ENCODE measurements at regions not wholly inside any gene's neighbourhood (a gene's known extent, or its start where the extent isn't known, plus 50 kb on each side); places are given as distances from the start of the nearest gene placed in this dataset.

- DNase-seq (ENCODE audit: insufficient read length, low spot score), result no peak
- FAIRE-seq, result no peak
- no peak for TF ChIP-seq POLR2AphosphoS5 (IDR thresholded peaks at IDR 0.05; ENCODE audit: low read depth, low read length)
- TF ChIP-seq POLR2A (IDR thresholded peaks at IDR 0.05; ENCODE audit: low read depth, low read length), result no peak
- no peak for TF ChIP-seq PAX5 (IDR thresholded peaks at IDR 0.05; ENCODE audit: insufficient read depth, low read length, severe bottlenecking)
- no peak for TF ChIP-seq SPI1 (IDR thresholded peaks at IDR 0.05; ENCODE audit: low read depth, low read length)
Measured at GRCh38 chr2:234714711-234715110, 217.8 kb upstream of the ARL4C start.

- no peak for FAIRE-seq
- TF ChIP-seq PAX5 (IDR thresholded peaks at IDR 0.05; ENCODE audit: insufficient read depth, low read length, severe bottlenecking) (no peak), POU2F2 (IDR thresholded peaks at IDR 0.05; ENCODE audit: low read depth, low read length) (no peak), SPI1 (IDR thresholded peaks at IDR 0.05; ENCODE audit: low read depth, low read length) (no peak), POLR2AphosphoS5 (IDR thresholded peaks at IDR 0.05; ENCODE audit: low read depth, low read length) (no peak), TAF1 (IDR thresholded peaks at IDR 0.05; ENCODE audit: low read depth, low read length) (no peak)
- no peak for DNase-seq (ENCODE audit: insufficient read length, low spot score)
Measured at GRCh38 chr2:234712421-234712935, 215.6 kb upstream of the ARL4C start.

- TF ChIP-seq PAX5 (IDR thresholded peaks at IDR 0.05; ENCODE audit: insufficient read depth, low read length, severe bottlenecking) (no peak), POLR2A (IDR thresholded peaks at IDR 0.05; ENCODE audit: low read depth, low read length) (no peak), POLR2AphosphoS5 (IDR thresholded peaks at IDR 0.05; ENCODE audit: low read depth, low read length) (no peak), TAF1 (IDR thresholded peaks at IDR 0.05; ENCODE audit: low read depth, low read length) (no peak), POU2F2 (IDR thresholded peaks at IDR 0.05; ENCODE audit: low read depth, low read length) (no peak), SPI1 (IDR thresholded peaks at IDR 0.05; ENCODE audit: low read depth, low read length) (no peak)
- no peak for DNase-seq (ENCODE audit: insufficient read length, low spot score)
- FAIRE-seq, result no peak
Measured at GRCh38 chr2:234711308-234711707, 214.4 kb upstream of the ARL4C start.

- DNase-seq (ENCODE audit: insufficient read length, low spot score) (no peak), FAIRE-seq (no peak)
- TF ChIP-seq SPI1 (IDR thresholded peaks at IDR 0.05; ENCODE audit: low read depth, low read length), result no peak
- TF ChIP-seq PAX5 (IDR thresholded peaks at IDR 0.05; ENCODE audit: insufficient read depth, low read length, severe bottlenecking), result no peak
- TF ChIP-seq POLR2AphosphoS5 (IDR thresholded peaks at IDR 0.05; ENCODE audit: low read depth, low read length), result no peak
- TF ChIP-seq TAF1 (IDR thresholded peaks at IDR 0.05; ENCODE audit: low read depth, low read length), result no peak
- no peak for TF ChIP-seq POU2F2 (IDR thresholded peaks at IDR 0.05; ENCODE audit: low read depth, low read length)
- no peak for TF ChIP-seq POLR2A (IDR thresholded peaks at IDR 0.05; ENCODE audit: low read depth, low read length)
Measured at GRCh38 chr2:234710587-234710986, 213.7 kb upstream of the ARL4C start.

- TF ChIP-seq POLR2AphosphoS5 (IDR thresholded peaks at IDR 0.05; ENCODE audit: low read depth, low read length), result no peak
- no peak for TF ChIP-seq POLR2A (IDR thresholded peaks at IDR 0.05; ENCODE audit: low read depth, low read length)
- TF ChIP-seq SPI1 (IDR thresholded peaks at IDR 0.05; ENCODE audit: low read depth, low read length), result no peak
- TF ChIP-seq TAF1 (IDR thresholded peaks at IDR 0.05; ENCODE audit: low read depth, low read length), result no peak
- no peak for TF ChIP-seq PAX5 (IDR thresholded peaks at IDR 0.05; ENCODE audit: insufficient read depth, low read length, severe bottlenecking)
- TF ChIP-seq POU2F2 (IDR thresholded peaks at IDR 0.05; ENCODE audit: low read depth, low read length), result no peak
- no peak for FAIRE-seq
- no peak for DNase-seq (ENCODE audit: insufficient read length, low spot score)
Measured at GRCh38 chr2:234710066-234710465, 213.2 kb upstream of the ARL4C start.

GRCh38 chr2:234708717-234709116 is 211.8 kb upstream of the ARL4C start:
- DNase-seq (ENCODE audit: insufficient read length, low spot score) (no peak), FAIRE-seq (no peak)
- no peak for TF ChIP-seq POU2F2 (IDR thresholded peaks at IDR 0.05; ENCODE audit: low read depth, low read length)
- TF ChIP-seq PAX5 (IDR thresholded peaks at IDR 0.05; ENCODE audit: insufficient read depth, low read length, severe bottlenecking), result no peak
- TF ChIP-seq POLR2A (IDR thresholded peaks at IDR 0.05; ENCODE audit: low read depth, low read length), result no peak
- TF ChIP-seq SPI1 (IDR thresholded peaks at IDR 0.05; ENCODE audit: low read depth, low read length), result no peak
- TF ChIP-seq TAF1 (IDR thresholded peaks at IDR 0.05; ENCODE audit: low read depth, low read length), result no peak

- FAIRE-seq (no peak), DNase-seq (ENCODE audit: insufficient read length, low spot score) (no peak)
- TF ChIP-seq POLR2A (IDR thresholded peaks at IDR 0.05; ENCODE audit: low read depth, low read length) (no peak), POLR2AphosphoS5 (IDR thresholded peaks at IDR 0.05; ENCODE audit: low read depth, low read length) (no peak), SPI1 (IDR thresholded peaks at IDR 0.05; ENCODE audit: low read depth, low read length) (no peak), TAF1 (IDR thresholded peaks at IDR 0.05; ENCODE audit: low read depth, low read length) (no peak), POU2F2 (IDR thresholded peaks at IDR 0.05; ENCODE audit: low read depth, low read length) (no peak), PAX5 (IDR thresholded peaks at IDR 0.05; ENCODE audit: insufficient read depth, low read length, severe bottlenecking) (no peak)
Measured at GRCh38 chr2:234708091-234708683, 211.3 kb upstream of the ARL4C start.

- DNase-seq (ENCODE audit: insufficient read length, low spot score), result no peak
- no peak for FAIRE-seq
- TF ChIP-seq POU2F2 (IDR thresholded peaks at IDR 0.05; ENCODE audit: low read depth, low read length), result no peak
- no peak for TF ChIP-seq TAF1 (IDR thresholded peaks at IDR 0.05; ENCODE audit: low read depth, low read length)
Measured at GRCh38 chr2:234706086-234706485, 209.2 kb upstream of the ARL4C start.

GRCh38 chr2:234705108-234705507 is 208.2 kb upstream of the ARL4C start:
- no peak for DNase-seq (ENCODE audit: insufficient read length, low spot score)

GRCh38 chr2:234703258-234703657 is 206.4 kb upstream of the ARL4C start:
- no peak for DNase-seq (ENCODE audit: insufficient read length, low spot score)
- no peak for FAIRE-seq
- no peak for TF ChIP-seq POLR2AphosphoS5 (IDR thresholded peaks at IDR 0.05; ENCODE audit: low read depth, low read length)
- no peak for TF ChIP-seq PAX5 (IDR thresholded peaks at IDR 0.05; ENCODE audit: insufficient read depth, low read length, severe bottlenecking)
- no peak for TF ChIP-seq TAF1 (IDR thresholded peaks at IDR 0.05; ENCODE audit: low read depth, low read length)
- no peak for TF ChIP-seq POU2F2 (IDR thresholded peaks at IDR 0.05; ENCODE audit: low read depth, low read length)
- TF ChIP-seq POLR2A (IDR thresholded peaks at IDR 0.05; ENCODE audit: low read depth, low read length), result no peak
- TF ChIP-seq SPI1 (IDR thresholded peaks at IDR 0.05; ENCODE audit: low read depth, low read length), result no peak

More at GRCh38 chr2:234705108-234705507, 208.2 kb upstream of the ARL4C start:
- no peak for FAIRE-seq
- TF ChIP-seq POLR2A (IDR thresholded peaks at IDR 0.05; ENCODE audit: low read depth, low read length) (no peak), POLR2AphosphoS5 (IDR thresholded peaks at IDR 0.05; ENCODE audit: low read depth, low read length) (no peak), SPI1 (IDR thresholded peaks at IDR 0.05; ENCODE audit: low read depth, low read length) (no peak), TAF1 (IDR thresholded peaks at IDR 0.05; ENCODE audit: low read depth, low read length) (no peak), PAX5 (IDR thresholded peaks at IDR 0.05; ENCODE audit: insufficient read depth, low read length, severe bottlenecking) (no peak), POU2F2 (IDR thresholded peaks at IDR 0.05; ENCODE audit: low read depth, low read length) (no peak)

Data from GM12891 (cell line).